KMS-11 (cell line): ENCODE measurements at regions not wholly inside any gene's neighbourhood (a gene's known extent, or its start where the extent isn't known, plus 50 kb on each side); places are given as distances from the start of the nearest gene placed in this dataset.

Source experiments
- H2AFZ ChIP-seq: fragments of 200-600 bp; sonication (generic); 2 replicates; pipeline ENCODE4 v1.6.1; 2016; ENCODE audit warnings: antibody characterized with exemption, mixed run types, low read depth
- H3K27ac ChIP-seq: fragments of 200-600 bp; sonication (generic); 2 replicates; pipeline ENCODE4 v1.6.1; 2016; ENCODE audit warnings: mild to moderate bottlenecking, mixed run types
- H3K27me3 ChIP-seq: fragments of 200-600 bp; sonication (generic); 2 replicates; pipeline ENCODE4 v1.6.1; 2017; ENCODE audit warnings: mild to moderate bottlenecking, low read depth, mixed run types, moderate library complexity; ENCODE audit not compliant: insufficient read depth
- H3K36me3 ChIP-seq: fragments of 200-600 bp; sonication (generic); 2 replicates; pipeline ENCODE4 v1.6.1; 2017; ENCODE audit warnings: mild to moderate bottlenecking, mixed run types; ENCODE audit not compliant: insufficient read depth
- H3K4me1 ChIP-seq: fragments of 200-600 bp; sonication (generic); 2 replicates; pipeline ENCODE4 v1.6.1; 2016; ENCODE audit warnings: mild to moderate bottlenecking, low read depth, mixed run types; ENCODE audit not compliant: poor library complexity, severe bottlenecking
- H3K4me2 ChIP-seq: fragments of 200-600 bp; sonication (generic); 2 replicates; pipeline ENCODE4 v1.7.0; 2016; ENCODE audit warnings: mild to moderate bottlenecking, mixed run types
- H3K4me3 ChIP-seq: fragments of 200-600 bp; sonication (generic); IDR thresholded peaks from 2 replicates; pipeline ENCODE4 v1.6.1; 2017; ENCODE audit warnings: low read depth, low read length, mixed read lengths; ENCODE audit not compliant: insufficient read depth
- H3K79me2 ChIP-seq: fragments of 200-600 bp; sonication (generic); 2 replicates; pipeline ENCODE4 v1.6.1; 2016; ENCODE audit warnings: low read depth, mixed run types; ENCODE audit not compliant: insufficient read depth
- H3K9ac ChIP-seq: fragments of 200-600 bp; sonication (generic); 2 replicates; pipeline ENCODE4 v1.6.1; 2016; ENCODE audit warnings: mild to moderate bottlenecking, mixed run types
- H4K20me1 ChIP-seq: fragments of 200-600 bp; sonication (generic); 2 replicates; pipeline ENCODE4 v1.6.1; 2016; ENCODE audit warnings: mild to moderate bottlenecking, mixed run types; ENCODE audit not compliant: insufficient read depth
- CTCF ChIP-seq: fragments of 200-600 bp; sonication (generic); conservative IDR thresholded peaks from 2 replicates; pipeline ENCODE4 v1.6.1; 2017; ENCODE audit warnings: low read depth, mild to moderate bottlenecking, antibody characterized with exemption, low read length, moderate library complexity, mixed read lengths

DNA sequence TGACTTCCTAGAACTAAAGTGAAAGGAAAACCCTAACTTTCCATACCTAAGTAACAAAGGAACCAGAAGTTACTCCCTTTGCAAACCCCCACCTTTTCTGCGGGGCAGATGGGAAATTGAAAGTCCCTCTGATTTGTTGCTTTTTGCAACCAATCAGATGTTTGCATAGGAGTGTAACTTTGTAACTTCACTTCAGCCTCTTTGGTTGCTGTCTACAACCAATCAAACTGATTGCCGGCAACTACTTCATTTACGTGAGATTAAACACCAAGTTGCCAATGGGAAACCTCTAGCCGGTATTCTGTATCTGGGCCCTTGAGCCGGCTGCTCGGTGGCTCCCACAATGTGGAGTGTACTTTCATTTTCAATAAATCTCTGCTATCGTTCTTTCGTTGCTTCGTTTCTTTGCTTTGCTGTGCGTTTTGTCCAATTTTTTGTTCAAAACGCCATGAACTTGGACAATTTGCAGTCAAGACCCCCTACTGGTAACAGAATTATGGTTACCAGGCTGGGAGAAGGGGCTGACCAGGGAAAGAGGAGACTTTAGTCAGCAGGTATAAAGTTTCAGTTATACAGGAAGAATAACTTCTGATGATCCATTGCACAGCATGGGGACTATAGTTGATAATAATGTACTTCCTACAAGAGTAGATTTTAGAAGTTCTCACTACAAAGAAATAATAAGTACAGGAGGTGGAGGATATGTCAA is 69.2 kb upstream of the RGS2 start:
- Histone ChIP-seq H4K20me1 (no peaks in the 10 kb centered on the region; the same call in 1 of the 2 replicates), H3K4me1 (peaks cover 21% of the 10 kb centered on the region), H3K79me2 (no peaks in the 10 kb centered on the region), H3K4me2 (peak overlapping the region; percentile 27; the same call in 1 of the 2 replicates), H3K4me3 (peak overlapping the region; percentile 92), H3K9ac (peak overlapping the region; percentile 29; the same call in 1 of the 2 replicates), H3K27ac (peak overlapping the region; percentile 62), H3K27me3 (no peaks in the 10 kb centered on the region), H2AFZ (peak overlapping the region; percentile 57), H3K36me3 (no peaks in the 10 kb centered on the region)
- TF ChIP-seq CTCF = no peak

- H2AFZ ChIP-seq = peak overlapping the region; percentile 57; the same call in 1 of the 2 replicates
- H3K79me2 ChIP-seq = no peaks in the 10 kb centered on the region
- H3K9ac ChIP-seq = no peak overlapping the region
- TF ChIP-seq CTCF = no peak
- peak overlapping the region; percentile 62; the same call in 1 of the 2 replicates for H3K27ac ChIP-seq
- H3K4me1 ChIP-seq = peaks cover 21% of the 10 kb centered on the region
- no peaks in the 10 kb centered on the region; the same call in 1 of the 2 replicates for H4K20me1 ChIP-seq
- H3K4me2 ChIP-seq = peak overlapping the region; percentile 27; the same call in 1 of the 2 replicates
- peak overlapping the region; percentile 92 for H3K4me3 ChIP-seq
- H3K36me3 ChIP-seq = no peaks in the 10 kb centered on the region
- H3K27me3 ChIP-seq = no peaks in the 10 kb centered on the region
These were observed 68.6 kb upstream of the RGS2 start for GRCh38 chr1:192740214-192740613.

DNA sequence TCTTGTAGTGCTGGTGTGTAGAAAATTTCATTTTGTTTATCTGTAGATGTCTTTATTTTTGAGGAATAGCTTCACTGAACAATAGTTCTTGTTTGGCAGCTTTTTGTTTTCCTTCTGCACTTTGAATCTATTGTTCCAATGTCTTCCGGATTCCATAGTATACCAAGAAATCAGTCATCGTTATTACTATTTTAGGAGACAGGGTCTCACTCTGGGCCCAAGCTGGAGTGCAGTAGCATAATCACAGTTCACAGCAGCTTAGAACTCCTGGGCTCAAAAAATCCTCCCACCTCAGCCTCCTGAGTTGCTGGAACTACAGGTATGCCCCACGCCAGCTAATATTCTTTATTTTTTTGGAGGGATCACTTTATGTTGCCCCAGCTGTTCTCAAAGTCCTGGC is 67.7 kb upstream of the RGS2 start:
- no peak overlapping the region for H3K4me2 ChIP-seq
- no peaks in the 10 kb centered on the region for H3K79me2 ChIP-seq
- no peak for TF ChIP-seq CTCF
- no peaks in the 10 kb centered on the region for H3K27me3 ChIP-seq
- H3K4me1 ChIP-seq = peaks cover 21% of the 10 kb centered on the region
- no peak overlapping the region for H3K9ac ChIP-seq
- H4K20me1 ChIP-seq = no peaks in the 10 kb centered on the region; the same call in 1 of the 2 replicates
- no peaks in the 10 kb centered on the region for H3K36me3 ChIP-seq
- no peak overlapping the region for H3K27ac ChIP-seq
- no peak overlapping the region for H2AFZ ChIP-seq
- H3K4me3 ChIP-seq = no peak overlapping the region

DNA sequence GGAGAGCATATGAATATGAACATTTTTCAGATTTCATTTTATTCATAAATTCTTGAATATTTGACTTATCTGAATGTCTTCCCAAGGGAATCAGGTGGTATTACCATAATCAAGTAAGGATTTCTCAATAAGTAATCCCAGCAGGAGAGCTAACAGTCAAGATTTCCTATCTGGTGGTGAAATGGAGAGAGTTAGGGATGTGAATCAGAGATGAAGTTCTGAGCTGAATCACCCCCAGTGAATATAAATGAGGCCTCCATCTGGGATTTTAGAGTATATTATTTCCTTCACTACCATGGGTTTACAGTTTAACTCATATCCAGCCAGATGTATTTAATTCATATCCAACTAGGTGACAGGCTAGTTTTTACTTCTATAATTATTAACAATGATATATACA is 61.5 kb upstream of the RGS2 start:
- no peaks in the 10 kb centered on the region for H3K27me3 ChIP-seq
- H2AFZ ChIP-seq = no peak overlapping the region
- H3K4me2 ChIP-seq = no peak overlapping the region
- no peaks in the 10 kb centered on the region for H3K36me3 ChIP-seq
- no peak for TF ChIP-seq CTCF
- H3K27ac ChIP-seq = no peak overlapping the region
- H3K4me3 ChIP-seq = no peak overlapping the region
- H3K4me1 ChIP-seq = peaks cover 13% of the 10 kb centered on the region
- H3K79me2 ChIP-seq = no peaks in the 10 kb centered on the region
- no peak overlapping the region for H3K9ac ChIP-seq
- no peaks in the 10 kb centered on the region for H4K20me1 ChIP-seq
